ENCODE measurements at regions not wholly inside any gene's neighbourhood (a gene's known extent, or its start where the extent isn't known, plus 50 kb on each side); places are given as distances from the start of the nearest gene placed in this dataset.
"Not testable (repeated sequence)": the region's sequence is repeated elsewhere in the genome, so short reads cannot be mapped to it uniquely, and the experiment has no call there.

- Histone ChIP-seq H3K9me2 (replicated peaks; ENCODE audit: low read depth, low read length) (no peaks in the 10 kb centered on the region), H4K20me1 (ENCODE audit: insufficient read depth, low read length, poor library complexity, severe bottlenecking) (no peaks in the 10 kb centered on the region), H2AFZ (ENCODE audit: low read length) (no peak overlapping the region), H3K27me3 (ENCODE audit: insufficient read depth, low read length, poor library complexity, severe bottlenecking) (no peaks in the 10 kb centered on the region), H3K36me3 (ENCODE audit: insufficient read depth, low read length) (no peaks in the 10 kb centered on the region), H3F3A (ENCODE audit: low read depth) (no peaks in the 10 kb centered on the region), H3K4me2 (ENCODE audit: low read depth, low read length, poor library complexity, severe bottlenecking) (no peak overlapping the region), H3K9me3 (ENCODE audit: insufficient read depth, low read depth, low read length) (no peaks in the 10 kb centered on the region), H3K9ac (ENCODE audit: low read depth, low read length, poor library complexity, severe bottlenecking) (no peak overlapping the region), H3K4me3 (ENCODE audit: low read length, poor library complexity, severe bottlenecking) (no peak overlapping the region), H3K4me1 (ENCODE audit: insufficient read depth, low read length, poor library complexity, severe bottlenecking) (no peaks in the 10 kb centered on the region), H3K79me2 (ENCODE audit: insufficient read depth, low read length) (no peaks in the 10 kb centered on the region)
- no peak for TF ChIP-seq EZH2phosphoT487 (IDR thresholded peaks at IDR 0.05; ENCODE audit: borderline replicate concordance)
Measured at GRCh38 chr7:86991093-86991769, 68.2 kb downstream of the ELAPOR2 start.

DNA sequence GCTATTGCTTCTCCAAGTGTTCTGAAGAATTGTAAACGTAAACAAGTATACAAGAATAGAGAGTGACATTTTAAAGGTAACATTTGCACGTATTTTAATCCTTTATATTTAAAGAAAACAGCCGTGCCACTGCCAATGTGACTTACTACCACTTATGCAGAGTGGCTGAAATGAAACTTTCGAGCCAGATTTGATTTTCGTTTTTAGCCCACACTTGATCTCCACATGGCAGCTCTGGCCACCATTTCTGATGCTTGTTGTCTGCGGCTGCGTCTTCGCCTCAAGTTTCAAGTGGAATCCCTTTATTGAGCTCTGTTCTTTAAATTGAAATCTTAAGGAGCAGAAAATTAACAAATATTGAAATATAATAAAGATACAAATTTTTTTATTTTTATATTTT is 70.0 kb downstream of the ELAPOR2 start:
- H3K9me3 ChIP-seq (ENCODE audit: insufficient read depth, low read depth, low read length) = no peaks in the 10 kb centered on the region
- H3K27me3 ChIP-seq (ENCODE audit: insufficient read depth, low read length, poor library complexity, severe bottlenecking) = no peaks in the 10 kb centered on the region
- H3F3A ChIP-seq (ENCODE audit: low read depth) = no peaks in the 10 kb centered on the region
- no peak overlapping the region for H2AFZ ChIP-seq (ENCODE audit: low read length)
- H3K4me3 ChIP-seq (ENCODE audit: low read length, poor library complexity, severe bottlenecking) = no peak overlapping the region
- no peaks in the 10 kb centered on the region for H3K79me2 ChIP-seq (ENCODE audit: insufficient read depth, low read length)
- no peaks in the 10 kb centered on the region for H4K20me1 ChIP-seq (ENCODE audit: insufficient read depth, low read length, poor library complexity, severe bottlenecking)
- H3K9ac ChIP-seq (ENCODE audit: low read depth, low read length, poor library complexity, severe bottlenecking) = no peak overlapping the region
- H3K36me3 ChIP-seq (ENCODE audit: insufficient read depth, low read length) = no peaks in the 10 kb centered on the region
- TF ChIP-seq CTCF (conservative IDR thresholded peaks at IDR 0.05; ENCODE audit: low read length) (no peak), EZH2phosphoT487 (IDR thresholded peaks at IDR 0.05; ENCODE audit: borderline replicate concordance) (no peak)
- no peak overlapping the region for H3K4me2 ChIP-seq (ENCODE audit: low read depth, low read length, poor library complexity, severe bottlenecking)
- H3K9me2 ChIP-seq (replicated peaks; ENCODE audit: low read depth, low read length) = no peaks in the 10 kb centered on the region
- no peaks in the 10 kb centered on the region for H3K4me1 ChIP-seq (ENCODE audit: insufficient read depth, low read length, poor library complexity, severe bottlenecking)

- H3K9me2 ChIP-seq (replicated peaks; ENCODE audit: low read depth, low read length); H3K4me1 ChIP-seq (ENCODE audit: insufficient read depth, low read length, poor library complexity, severe bottlenecking); H3K79me2 ChIP-seq (ENCODE audit: insufficient read depth, low read length); H3K4me2 ChIP-seq (ENCODE audit: low read depth, low read length, poor library complexity, severe bottlenecking); H4K20me1 ChIP-seq (ENCODE audit: insufficient read depth, low read length, poor library complexity, severe bottlenecking); H2AFZ ChIP-seq (ENCODE audit: low read length); H3K9me3 ChIP-seq (ENCODE audit: insufficient read depth, low read depth, low read length); H3F3A ChIP-seq (ENCODE audit: low read depth); H3K36me3 ChIP-seq (ENCODE audit: insufficient read depth, low read length); H3K27me3 ChIP-seq (ENCODE audit: insufficient read depth, low read length, poor library complexity, severe bottlenecking); H3K9ac ChIP-seq (ENCODE audit: low read depth, low read length, poor library complexity, severe bottlenecking); H3K4me3 ChIP-seq (ENCODE audit: low read length, poor library complexity, severe bottlenecking): not testable (repeated sequence)
Measured at GRCh38 chr7:86987834-86988233, 71.6 kb downstream of the ELAPOR2 start.

- not testable (repeated sequence) for H3K27me3 ChIP-seq (ENCODE audit: insufficient read depth, low read length, poor library complexity, severe bottlenecking); H3K4me3 ChIP-seq (ENCODE audit: low read length, poor library complexity, severe bottlenecking); H4K20me1 ChIP-seq (ENCODE audit: insufficient read depth, low read length, poor library complexity, severe bottlenecking); H3K4me2 ChIP-seq (ENCODE audit: low read depth, low read length, poor library complexity, severe bottlenecking); H3K79me2 ChIP-seq (ENCODE audit: insufficient read depth, low read length); H3K4me1 ChIP-seq (ENCODE audit: insufficient read depth, low read length, poor library complexity, severe bottlenecking); H3K36me3 ChIP-seq (ENCODE audit: insufficient read depth, low read length); H3K9me3 ChIP-seq (ENCODE audit: insufficient read depth, low read depth, low read length); H2AFZ ChIP-seq (ENCODE audit: low read length); H3K9ac ChIP-seq (ENCODE audit: low read depth, low read length, poor library complexity, severe bottlenecking); H3K9me2 ChIP-seq (replicated peaks; ENCODE audit: low read depth, low read length); H3F3A ChIP-seq (ENCODE audit: low read depth)
Measured at GRCh38 chr7:86987358-86987757, 72.1 kb downstream of the ELAPOR2 start.

- not testable (repeated sequence) for H3K4me3 ChIP-seq (ENCODE audit: low read length, poor library complexity, severe bottlenecking); H3K9me3 ChIP-seq (ENCODE audit: insufficient read depth, low read depth, low read length); H3F3A ChIP-seq (ENCODE audit: low read depth); H3K36me3 ChIP-seq (ENCODE audit: insufficient read depth, low read length); H3K4me1 ChIP-seq (ENCODE audit: insufficient read depth, low read length, poor library complexity, severe bottlenecking); H2AFZ ChIP-seq (ENCODE audit: low read length); H3K79me2 ChIP-seq (ENCODE audit: insufficient read depth, low read length); H3K9me2 ChIP-seq (replicated peaks; ENCODE audit: low read depth, low read length); H4K20me1 ChIP-seq (ENCODE audit: insufficient read depth, low read length, poor library complexity, severe bottlenecking); H3K4me2 ChIP-seq (ENCODE audit: low read depth, low read length, poor library complexity, severe bottlenecking); H3K27me3 ChIP-seq (ENCODE audit: insufficient read depth, low read length, poor library complexity, severe bottlenecking); H3K9ac ChIP-seq (ENCODE audit: low read depth, low read length, poor library complexity, severe bottlenecking)
Measured at GRCh38 chr7:86985342-86985741, 74.1 kb downstream of the ELAPOR2 start.

DNA sequence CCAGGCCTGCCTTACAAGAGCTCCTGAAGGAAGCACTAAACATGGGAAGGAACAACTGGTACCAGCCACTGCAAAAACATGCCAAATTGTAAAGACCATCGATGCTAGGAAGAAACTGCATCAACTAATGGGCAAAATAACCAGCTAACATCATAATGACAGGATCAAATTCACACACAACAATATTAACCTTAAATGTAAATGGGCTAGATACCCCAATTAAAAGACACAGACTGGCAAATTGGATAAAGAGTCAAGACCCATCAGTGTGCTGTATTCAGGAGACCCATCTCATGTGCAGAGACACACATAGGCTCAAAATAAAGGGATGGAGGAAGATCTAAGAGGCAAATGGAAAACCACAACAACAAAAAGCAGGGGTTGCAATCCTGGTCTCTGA is 75.8 kb downstream of the ELAPOR2 start:
- H3K79me2 ChIP-seq (ENCODE audit: insufficient read depth, low read length); H4K20me1 ChIP-seq (ENCODE audit: insufficient read depth, low read length, poor library complexity, severe bottlenecking); H3K4me3 ChIP-seq (ENCODE audit: low read length, poor library complexity, severe bottlenecking); H3K4me2 ChIP-seq (ENCODE audit: low read depth, low read length, poor library complexity, severe bottlenecking); H3F3A ChIP-seq (ENCODE audit: low read depth); H3K36me3 ChIP-seq (ENCODE audit: insufficient read depth, low read length); H3K9ac ChIP-seq (ENCODE audit: low read depth, low read length, poor library complexity, severe bottlenecking); H2AFZ ChIP-seq (ENCODE audit: low read length); H3K27me3 ChIP-seq (ENCODE audit: insufficient read depth, low read length, poor library complexity, severe bottlenecking); H3K9me2 ChIP-seq (replicated peaks; ENCODE audit: low read depth, low read length); H3K9me3 ChIP-seq (ENCODE audit: insufficient read depth, low read depth, low read length): not testable (repeated sequence)
- peaks cover 10% of the 10 kb centered on the region for H3K4me1 ChIP-seq (ENCODE audit: insufficient read depth, low read length, poor library complexity, severe bottlenecking)

DNA sequence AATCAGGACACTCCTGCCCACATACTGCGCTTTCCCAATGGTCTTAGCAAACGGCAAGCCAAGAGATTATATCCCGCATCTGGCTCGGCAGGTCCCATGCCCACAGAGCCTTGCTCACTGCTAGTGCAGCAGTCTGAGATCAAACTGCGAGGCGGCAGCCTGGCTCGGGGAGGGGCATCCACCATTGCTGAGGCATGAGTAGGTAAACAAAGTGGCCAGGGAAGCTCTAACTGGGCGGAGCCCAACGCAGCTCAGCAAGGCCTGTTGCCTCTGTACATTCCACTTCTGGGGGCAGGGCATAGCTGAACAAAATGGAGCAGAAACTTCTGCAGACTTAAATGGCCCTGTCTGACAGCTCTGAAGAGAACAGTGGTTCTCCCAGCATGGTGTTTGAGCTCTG is 77.5 kb downstream of the ELAPOR2 start:
- not testable (repeated sequence) for H2AFZ ChIP-seq (ENCODE audit: low read length); H3K79me2 ChIP-seq (ENCODE audit: insufficient read depth, low read length); H3K9ac ChIP-seq (ENCODE audit: low read depth, low read length, poor library complexity, severe bottlenecking); H3K4me2 ChIP-seq (ENCODE audit: low read depth, low read length, poor library complexity, severe bottlenecking); H4K20me1 ChIP-seq (ENCODE audit: insufficient read depth, low read length, poor library complexity, severe bottlenecking); H3K36me3 ChIP-seq (ENCODE audit: insufficient read depth, low read length); H3K9me2 ChIP-seq (replicated peaks; ENCODE audit: low read depth, low read length); H3F3A ChIP-seq (ENCODE audit: low read depth); H3K27me3 ChIP-seq (ENCODE audit: insufficient read depth, low read length, poor library complexity, severe bottlenecking); H3K4me3 ChIP-seq (ENCODE audit: low read length, poor library complexity, severe bottlenecking); H3K9me3 ChIP-seq (ENCODE audit: insufficient read depth, low read depth, low read length)
- peaks cover 15% of the 10 kb centered on the region for H3K4me1 ChIP-seq (ENCODE audit: insufficient read depth, low read length, poor library complexity, severe bottlenecking)
